ENCODE measurements at regions not wholly inside any gene's neighbourhood (a gene's known extent, or its start where the extent isn't known, plus 50 kb on each side); places are given as distances from the start of the nearest gene placed in this dataset.
"Not testable (repeated sequence)": the region's sequence is repeated elsewhere in the genome, so short reads cannot be mapped to it uniquely, and the experiment has no call there.

DNA sequence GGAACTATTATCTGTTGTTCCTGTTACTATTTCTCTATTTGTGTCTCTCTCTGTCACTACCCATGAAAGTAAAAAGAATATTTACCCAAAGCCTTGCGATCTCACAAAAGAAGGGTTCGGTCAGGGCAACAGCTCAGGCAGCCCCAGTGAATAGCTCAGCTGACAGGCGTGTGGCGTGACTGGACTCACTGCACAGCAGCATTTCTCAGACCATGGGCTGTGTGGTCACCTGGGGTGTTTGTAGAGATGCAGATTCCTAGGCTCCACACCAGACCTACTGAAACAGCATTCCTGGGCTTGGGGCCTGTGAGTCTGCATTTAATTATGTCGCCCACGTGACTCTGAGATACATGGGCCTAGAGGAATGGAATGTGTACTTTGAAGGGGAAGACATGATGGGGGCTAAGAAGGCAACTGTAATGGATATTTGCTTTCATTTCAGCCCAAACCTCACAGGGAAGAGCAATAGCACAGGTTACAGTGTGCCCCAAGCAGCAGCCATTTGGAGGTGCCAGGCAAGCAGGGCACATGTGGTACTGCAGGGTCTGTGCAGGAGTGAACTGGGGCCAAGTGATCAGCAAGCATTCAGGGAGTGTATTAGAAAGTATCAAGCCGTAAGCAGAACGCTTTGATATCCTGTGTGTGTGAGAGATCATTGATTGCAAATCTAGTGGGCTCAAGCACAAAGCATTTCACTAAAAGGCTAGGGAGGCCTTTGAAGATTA is 90.4 kb upstream of the RBMS1 start:
- no peak for DNase-seq (ENCODE audit: low read depth in 2 of 2)

DNA sequence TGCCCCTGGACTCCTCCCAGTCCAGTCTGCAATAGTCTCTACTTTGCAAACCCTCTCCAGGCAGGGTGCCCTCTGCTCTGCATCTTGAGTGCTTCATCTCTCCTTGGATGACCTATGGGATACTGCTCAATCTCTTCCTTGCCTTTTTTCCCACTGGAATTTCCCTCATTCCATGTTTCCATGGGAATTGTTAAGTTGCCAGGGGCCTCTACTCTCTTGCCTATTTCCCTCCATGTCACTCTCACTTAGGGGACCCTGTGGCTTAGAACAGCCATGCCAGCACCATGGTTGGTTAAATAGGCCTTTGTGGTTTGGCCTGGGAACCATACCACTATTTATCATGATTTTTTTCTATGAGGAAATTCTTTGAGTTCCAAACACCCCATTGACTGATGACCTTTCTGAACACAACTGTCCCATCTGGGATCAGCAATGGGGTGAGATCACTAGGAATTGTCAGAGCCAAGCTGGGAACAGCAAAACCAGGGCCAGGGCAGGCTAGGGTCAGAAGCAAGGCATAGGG is 91.4 kb upstream of the RBMS1 start:
- DNase-seq (ENCODE audit: low read depth in 2 of 2) = no peak

DNA sequence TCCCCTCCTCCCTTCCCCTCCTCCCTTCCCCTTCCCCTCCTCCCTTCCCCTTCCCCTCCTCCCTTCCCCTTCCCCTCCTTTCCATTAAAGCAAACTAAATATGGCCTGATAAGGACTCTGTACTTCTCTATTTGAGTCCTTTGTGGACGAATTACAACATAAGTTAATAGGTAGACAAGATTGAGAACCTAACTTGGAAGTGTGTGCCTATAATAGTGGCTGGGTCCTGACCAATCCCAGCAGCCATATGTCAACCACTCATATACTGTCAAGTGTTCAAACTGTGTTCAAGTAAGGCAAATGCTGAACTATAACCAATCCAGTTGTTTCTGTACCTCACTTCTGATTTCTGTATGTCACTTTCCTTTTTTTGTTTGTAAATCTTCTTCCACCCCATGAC is 97.1 kb upstream of the RBMS1 start:
- DNase-seq (ENCODE audit: low read depth in 2 of 2) = no peak

DNA sequence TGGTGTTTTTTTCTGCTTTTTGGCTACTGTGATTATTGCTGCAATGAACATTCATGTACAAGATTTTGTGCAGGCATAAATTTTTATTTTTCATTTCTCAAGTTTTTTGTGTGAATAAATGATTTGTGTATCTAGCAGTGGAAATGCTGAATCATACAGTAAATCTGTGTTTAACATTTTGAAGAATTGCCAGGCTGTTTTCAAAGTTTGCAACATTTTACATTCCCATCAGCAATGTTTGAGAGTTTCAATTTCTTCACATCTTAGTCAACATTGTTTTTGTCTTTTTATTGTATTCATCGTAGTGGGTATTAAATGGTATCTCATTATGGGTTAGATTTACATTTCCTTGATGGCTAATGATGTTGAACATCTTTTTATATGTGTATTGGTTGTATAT is 98.8 kb upstream of the RBMS1 start:
- no peak for DNase-seq (ENCODE audit: low read depth in 2 of 2)

DNA sequence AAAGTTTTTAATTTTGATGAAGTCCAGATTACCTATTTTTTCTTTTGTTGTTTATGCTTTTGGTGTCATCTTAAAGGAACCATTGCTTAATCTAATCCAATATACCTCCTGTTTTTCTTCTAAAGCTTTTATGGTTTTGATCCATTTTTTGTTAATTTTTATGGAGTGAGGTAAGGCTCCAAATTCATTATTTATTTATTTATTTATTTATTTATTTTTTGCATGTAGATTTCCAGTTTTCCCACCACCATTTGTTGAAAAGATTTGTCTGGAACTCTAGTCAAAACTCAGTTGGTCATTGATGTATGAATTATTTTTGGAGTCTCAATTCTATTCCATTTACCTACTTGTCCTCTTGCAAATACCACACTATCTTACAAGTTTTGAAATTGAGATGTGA is 99.4 kb upstream of the RBMS1 start:
- DNase-seq (ENCODE audit: low read depth in 2 of 2) = no peak

DNA sequence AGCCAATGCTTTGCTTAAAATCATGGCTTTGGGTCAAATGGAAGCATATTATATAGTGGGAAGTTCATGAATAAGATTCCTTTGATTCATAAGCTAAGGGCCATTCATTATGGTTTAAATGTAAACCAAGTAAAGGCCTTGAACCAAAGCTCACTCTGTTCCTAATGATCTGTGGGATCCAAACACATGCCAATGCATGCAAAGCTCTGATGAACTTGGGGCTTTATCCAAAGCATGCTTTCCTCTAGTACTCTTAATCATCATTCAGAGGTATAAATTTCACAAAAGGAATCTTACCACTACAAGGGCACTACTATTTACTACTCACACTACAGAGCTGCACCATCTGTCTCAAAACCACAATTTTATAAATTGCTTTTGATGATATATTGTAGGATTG is 102.8 kb upstream of the RBMS1 start:
- no peak for DNase-seq (ENCODE audit: low read depth in 2 of 2)

DNA sequence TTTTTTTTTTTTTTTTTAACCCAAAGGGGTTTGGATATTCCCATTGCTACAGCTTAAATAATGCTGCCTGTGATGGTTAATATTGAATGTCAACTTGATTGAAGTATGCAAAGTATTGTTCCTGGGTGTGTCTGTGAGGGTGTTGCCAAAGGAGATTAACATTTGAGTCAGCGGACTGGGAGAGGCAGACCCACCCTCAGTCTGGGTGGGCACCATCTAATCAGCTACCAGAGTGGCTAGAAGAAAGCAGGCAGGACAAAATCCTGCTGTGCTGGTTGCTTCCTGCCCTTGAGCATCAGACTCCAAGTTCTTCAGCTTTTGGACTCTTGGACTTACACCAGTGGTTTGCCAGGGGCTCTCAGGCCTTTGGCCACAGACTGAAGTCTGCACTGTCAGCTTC is 106.8 kb upstream of the RBMS1 start:
- not testable (repeated sequence) for DNase-seq (ENCODE audit: low read depth in 2 of 2)

DNA sequence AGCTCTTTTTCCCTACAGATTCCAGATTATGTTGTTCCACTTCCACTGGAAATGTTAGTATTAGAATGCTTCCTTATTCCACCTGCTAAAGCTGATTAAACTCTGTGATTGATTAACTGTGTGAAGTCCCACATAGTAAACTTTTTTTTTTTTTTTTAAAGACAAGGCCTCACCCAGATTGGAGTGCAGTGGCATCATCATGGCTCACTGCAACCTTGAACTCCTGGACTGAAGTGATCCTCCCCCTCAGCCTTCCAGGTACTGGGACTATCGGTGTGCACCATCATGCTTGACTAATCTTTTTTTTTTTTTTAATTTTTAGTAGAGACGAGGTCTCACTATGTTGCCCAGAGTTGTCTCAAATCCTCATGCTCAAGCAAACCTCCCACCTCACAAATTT is 108.5 kb upstream of the RBMS1 start:
- DNase-seq (ENCODE audit: low read depth in 2 of 2) = no peak

DNA sequence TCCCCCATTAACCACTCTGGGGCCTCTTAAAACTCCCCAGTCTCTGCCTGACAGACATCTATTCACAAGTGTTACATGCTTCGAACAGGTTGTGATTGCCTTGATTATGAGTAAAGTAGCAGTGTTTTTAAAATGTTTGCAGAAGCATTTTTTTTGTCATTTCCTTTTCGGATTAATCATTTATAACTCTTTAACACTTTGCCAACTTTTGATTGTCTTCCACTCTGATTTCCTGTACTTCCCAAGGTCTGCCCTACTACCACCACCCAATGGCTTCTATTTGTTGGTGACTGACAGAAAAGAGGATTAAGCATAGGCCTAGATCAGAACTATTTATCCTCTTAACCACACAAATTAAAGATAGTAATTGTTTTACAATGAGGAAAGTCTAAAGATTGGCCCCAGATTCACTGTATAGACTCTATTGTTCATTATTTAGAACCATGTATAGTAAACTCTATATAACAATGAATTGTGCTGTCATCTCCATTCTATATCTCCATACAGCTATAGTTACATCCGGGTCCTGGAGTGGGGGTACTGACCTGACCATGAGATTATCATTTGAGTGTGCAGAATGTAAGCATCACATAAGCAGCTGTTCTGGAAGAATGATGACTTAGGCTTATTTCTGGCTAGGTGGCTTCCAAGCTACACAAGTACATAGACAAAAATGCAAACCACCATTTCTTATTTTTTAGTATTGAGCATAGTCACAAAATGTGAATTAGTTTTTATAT is 110.3 kb upstream of the RBMS1 start:
- DNase-seq (ENCODE audit: low read depth in 2 of 2) = no peak

DNA sequence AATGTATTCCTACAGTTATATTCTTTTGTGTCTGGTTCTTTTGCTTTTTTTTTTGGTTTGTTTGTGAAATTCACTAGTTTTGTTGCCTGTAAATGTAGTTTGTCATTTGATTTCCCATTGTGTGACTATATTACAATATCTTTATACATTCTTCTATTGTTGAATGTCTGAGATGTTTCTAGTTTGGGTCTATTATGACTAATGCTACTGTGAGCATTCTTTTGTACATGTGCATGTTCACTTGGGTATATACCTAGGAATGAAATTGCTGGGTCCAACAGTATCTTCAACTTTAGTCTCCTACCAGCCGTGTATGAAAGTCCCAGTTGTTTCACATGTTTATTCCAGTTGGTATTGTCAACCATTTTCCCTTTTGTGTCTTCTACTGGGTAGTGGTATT is 112.7 kb upstream of the RBMS1 start:
- DNase-seq (ENCODE audit: low read depth in 2 of 2) = no peak

DNA sequence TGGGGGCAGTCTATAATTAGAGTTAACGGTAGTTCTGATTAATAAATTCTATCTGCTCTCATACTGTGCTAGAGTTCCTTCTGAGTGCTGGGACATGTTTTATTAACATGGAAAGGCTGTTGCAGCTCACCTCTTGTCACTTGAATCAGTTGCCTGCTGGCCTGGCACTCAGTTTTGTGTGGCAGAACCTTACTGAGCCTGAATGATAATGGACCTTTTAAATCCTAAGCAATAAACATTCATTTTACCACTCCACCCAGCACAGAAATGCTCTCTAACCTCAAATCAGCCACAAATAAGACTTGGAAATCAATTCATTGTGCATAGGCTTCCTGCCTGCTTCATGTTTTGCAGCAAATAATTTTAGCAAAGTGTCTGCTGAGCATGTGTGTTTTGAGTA is 115.0 kb upstream of the RBMS1 start:
- no peak for DNase-seq (ENCODE audit: low read depth in 2 of 2)

DNA sequence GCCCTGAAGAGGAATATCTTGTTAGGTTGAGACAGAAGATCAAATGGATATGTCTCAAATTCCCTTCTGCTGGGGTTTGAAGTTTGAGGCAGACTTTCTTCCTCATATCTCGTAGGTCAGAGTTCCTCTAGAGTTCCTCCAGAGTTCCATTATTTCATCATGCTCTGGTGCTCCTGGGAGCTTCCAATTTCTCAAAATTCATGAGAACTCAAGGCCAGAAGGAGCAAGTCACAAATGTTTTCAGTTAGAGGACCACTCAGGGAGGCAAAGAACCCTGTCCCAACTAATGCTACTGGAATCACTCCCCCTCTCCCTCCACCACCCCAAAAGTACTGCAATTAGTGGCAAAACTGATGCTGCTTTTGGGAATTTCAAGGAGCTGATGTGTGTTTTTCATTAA is 115.7 kb upstream of the RBMS1 start:
- DNase-seq (ENCODE audit: low read depth in 2 of 2) = no peak

DNA sequence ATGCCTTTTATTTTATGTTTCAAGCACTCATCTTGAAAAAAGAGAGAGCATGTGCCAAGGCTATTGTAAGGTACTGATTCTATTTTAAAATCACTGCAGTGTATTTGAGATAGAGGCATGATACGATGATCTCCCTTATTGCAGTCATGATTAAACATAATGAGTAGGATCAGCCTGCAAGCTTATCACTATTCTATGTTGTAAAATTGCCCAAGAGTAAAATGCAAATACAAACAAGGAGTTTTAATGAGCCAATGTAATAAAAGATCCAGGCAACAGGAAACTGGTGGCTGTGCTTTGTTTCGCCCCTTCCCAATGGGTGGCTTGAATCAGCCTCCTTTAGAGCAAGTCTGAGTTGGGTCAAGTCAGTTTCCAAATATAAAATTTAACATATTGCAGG is 116.4 kb upstream of the RBMS1 start:
- DNase-seq (ENCODE audit: low read depth in 2 of 2) = no peak

DNA sequence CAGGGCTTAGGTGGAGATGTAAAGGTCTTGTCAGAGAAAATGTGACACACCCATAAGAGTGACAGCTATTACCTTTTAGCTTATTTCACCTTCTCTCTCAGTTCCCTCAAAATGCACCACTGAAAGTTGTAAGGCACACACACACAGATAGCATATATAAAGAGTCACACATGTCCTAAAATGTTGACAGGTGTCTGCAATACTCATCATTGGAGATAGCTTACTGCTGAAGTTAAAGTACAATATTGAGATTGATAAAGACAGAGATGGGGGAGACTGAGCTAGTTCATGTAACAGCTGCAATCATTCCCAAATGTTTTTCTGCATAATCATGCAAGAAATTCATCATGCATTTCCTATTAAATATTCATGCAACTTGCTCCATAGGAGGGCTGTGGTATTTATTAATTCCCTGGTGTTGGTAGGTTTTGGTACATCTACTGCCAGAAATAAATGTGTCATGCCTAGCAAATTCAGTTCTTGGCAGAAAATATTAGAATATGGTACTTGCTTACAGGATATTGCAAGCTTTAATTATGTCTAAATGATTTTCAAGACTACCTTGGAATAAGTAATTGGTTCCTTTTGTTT is 118.8 kb upstream of the RBMS1 start:
- no peak for DNase-seq (ENCODE audit: low read depth in 2 of 2)

DNA sequence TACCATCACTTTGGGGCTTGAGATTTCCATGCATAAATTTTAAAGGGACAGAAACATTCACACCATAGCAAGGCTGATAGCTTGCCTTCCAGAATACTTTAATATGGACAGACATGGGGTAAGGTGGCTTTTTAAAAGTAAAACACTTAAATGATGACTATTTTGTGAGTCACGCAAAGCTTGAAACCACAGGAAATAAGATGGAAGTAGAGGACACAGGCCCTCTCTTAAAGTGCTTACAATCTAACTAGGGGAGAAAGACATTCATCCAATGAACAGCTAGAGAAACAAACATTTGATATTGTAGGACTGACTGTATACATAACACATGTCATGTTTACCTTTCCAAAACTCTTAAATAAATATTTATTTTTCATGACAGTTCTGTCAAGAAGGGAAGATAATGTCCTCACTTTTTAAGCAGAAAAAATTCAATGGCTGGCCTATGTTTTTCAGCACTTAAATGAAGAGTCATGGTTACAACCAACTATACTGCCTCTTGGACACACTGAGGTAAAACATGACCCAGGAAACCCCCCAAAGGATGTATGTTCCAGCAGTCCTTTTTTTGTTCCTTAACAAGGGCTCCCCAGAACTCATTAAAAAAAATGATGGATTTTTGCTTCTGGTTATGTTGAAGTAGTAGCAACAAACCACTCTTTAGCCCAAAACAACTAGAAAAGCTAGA is 120.0 kb upstream of the RBMS1 start:
- DNase-seq (ENCODE audit: low read depth in 2 of 2) = no peak

DNA sequence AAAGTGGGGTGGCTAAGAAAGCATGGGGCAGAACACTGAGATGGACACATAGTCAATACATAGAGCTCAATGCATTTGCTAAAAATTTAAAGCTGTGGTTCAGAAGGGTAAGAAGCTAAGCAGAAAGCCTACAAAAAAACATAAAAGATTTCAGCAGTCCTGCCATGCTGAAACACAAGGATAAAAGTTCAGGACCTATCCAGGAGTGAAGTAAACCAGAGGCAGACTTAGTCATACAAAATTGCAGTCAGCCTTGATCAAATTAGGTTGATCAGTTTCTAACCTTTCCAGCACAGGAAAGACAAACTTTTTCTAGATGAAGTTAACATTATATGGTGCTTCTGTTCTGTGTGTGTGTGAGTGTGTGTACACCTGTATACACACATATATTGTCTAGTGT is 120.8 kb upstream of the RBMS1 start:
- no peak for DNase-seq (ENCODE audit: low read depth in 2 of 2)

DNA sequence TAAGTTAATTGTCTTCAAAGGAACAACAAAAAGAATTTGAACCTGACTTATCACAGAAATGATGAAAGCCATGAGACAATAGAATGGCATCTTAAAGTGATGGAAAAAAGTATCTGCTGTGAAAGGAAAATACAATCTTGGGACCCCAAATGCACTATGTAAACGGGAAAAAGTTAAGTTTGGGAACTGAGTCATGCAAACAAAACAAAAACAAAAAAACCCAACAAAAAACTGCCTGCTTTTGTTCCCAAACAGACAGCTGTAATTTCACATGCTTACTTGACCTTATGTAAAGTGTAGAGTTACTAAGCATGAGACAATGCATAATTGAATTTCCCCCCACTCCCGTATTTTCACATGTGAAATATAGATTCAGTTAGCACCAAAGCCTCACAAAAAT is 122.1 kb upstream of the RBMS1 start:
- no peak for DNase-seq (ENCODE audit: low read depth in 2 of 2)

DNA sequence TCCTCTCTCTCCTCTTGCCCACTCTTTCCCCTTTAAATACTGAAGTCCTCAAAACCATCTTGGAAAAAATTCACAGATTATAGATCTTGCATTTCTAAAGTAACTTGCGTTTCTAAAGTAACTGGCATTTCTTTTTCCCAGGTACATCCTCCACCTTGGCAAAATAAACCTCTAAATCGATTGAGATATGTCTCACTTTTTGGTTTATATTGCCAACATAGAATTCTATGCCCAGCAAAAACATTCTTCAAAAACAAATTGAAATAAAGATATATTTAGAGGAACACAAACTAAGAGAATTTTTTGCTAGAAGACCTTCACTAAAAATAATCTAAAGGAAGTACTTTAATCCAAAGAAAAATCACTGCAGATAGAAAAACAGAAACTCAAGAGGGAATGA is 122.5 kb upstream of the RBMS1 start:
- no peak for DNase-seq (ENCODE audit: low read depth in 2 of 2)

DNA sequence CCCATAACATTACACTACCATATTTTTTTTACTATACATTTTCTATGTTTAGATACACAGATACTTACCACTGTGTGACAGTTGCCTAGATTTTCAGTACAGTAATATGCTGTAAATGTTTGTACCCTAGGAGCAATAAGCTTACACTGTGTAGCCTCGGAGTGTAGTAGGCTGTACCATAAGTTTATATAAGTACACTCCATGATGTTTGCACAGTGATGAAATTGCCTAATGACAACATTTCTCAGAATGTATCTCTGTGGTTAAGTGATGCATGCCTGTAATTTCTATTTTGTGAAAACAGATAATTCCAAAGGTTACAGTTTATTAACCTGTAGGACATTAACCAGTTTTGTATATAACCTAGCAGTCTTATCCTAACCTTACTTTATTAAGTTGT is 128.1 kb upstream of the RBMS1 start:
- DNase-seq (ENCODE audit: low read depth in 2 of 2) = no peak

DNA sequence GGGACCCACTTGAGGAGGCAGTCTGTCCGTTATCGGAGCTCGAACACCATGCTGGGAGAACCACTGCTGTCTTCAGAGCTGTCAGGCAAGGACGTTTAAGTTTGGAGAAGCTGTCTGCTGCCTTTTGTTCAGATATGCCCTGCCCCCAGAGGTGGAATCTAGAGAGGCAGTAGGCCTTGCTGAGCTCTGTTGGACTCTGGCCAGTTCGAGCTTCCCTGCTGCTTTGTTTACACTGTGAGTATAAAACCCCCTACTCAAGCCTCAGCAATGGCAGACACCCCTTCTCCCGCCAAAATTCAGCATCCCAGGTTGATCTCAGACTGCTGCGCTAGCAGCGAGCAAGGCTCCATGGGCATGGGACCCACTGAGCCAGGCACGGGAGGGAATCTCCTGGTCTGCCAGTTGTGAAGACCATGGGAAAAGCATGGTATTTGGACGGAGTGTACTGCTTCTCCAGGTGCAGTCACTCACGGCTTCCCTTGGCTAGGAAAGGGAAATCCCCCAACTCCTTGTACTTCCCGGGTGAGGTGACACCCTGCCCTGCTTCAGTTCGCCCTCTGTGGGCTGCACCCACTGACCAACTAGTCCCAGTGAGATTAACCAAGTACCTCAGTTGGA is 134.5 kb upstream of the RBMS1 start:
- DNase-seq (ENCODE audit: low read depth in 2 of 2) = not testable (repeated sequence)

DNA sequence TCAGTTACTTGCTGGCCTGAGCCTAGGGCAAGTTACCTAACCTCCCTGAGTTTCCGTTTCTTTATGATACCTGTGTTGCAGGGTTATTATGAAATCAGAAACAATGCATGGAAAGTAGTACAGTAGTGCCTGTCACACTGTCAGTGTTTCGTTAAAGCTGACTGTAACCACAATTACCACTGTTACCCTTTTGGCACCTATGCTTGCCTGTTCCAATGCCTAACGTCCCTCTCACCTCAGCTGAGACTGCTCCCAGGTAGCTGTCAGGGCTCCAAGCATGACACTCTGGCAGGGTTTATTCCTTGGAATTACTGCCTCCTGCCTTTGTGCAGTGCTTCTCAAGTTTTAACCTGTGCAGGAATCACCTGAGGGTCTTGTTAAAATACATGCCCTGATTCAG is 135.2 kb upstream of the RBMS1 start:
- DNase-seq (ENCODE audit: low read depth in 2 of 2) = no peak
